ENCODE measurements at regions not wholly inside any gene's neighbourhood (a gene's known extent, or its start where the extent isn't known, plus 50 kb on each side); places are given as distances from the start of the nearest gene placed in this dataset.

DNA sequence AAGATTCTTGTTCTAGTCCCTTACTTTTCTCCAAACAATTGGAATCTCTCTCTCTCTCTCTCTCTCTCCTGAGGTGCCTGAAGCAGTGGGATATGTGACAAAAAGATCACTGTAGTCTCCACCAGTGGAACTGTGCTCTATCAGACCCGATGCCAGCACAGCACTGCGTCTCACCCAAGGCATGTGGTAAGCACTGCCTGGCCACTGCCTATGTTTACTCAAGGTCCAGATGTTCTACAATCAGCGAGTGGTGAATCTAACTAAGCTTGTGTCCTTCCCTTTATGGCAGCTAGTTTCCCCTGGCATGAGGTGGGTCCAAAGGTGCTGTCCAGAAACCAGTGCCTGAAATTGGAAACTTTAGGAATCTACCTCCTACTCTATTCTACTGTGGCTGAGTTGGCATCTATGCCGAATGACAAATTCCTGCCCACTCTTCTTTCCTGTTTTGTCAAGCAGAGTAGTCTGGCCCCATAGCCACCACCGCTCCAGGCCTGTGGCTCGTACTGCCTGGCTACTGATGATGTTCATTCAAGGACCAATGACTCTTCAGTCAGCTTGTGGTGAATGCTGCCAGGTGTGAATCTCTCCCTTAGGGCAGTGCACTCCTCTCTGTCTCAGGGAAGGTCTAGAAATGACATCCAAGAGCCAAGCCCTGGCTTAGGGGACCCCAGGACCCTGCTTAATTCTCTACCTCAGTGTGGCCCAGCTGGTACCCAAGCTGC, 416.5 kb downstream of the TEX13C start:
- Histone ChIP-seq H3K79me2 (ENCODE audit: low read length) (no peaks in the 10 kb centered on the region), H3K27ac (ENCODE audit: low read length) (no peak overlapping the region), H3K4me3 (ENCODE audit: low read length) (no peak overlapping the region), H3K9ac (ENCODE audit: low read length) (no peak overlapping the region), H3K9me3 (ENCODE audit: low read length) (no peaks in the 10 kb centered on the region; the same call in 1 of the 2 replicates), H2AFZ (ENCODE audit: low read length) (peak overlapping the region; percentile 53; the same call in 1 of the 2 replicates), H3K27me3 (ENCODE audit: low read length) (no peaks in the 10 kb centered on the region), H3K4me1 (ENCODE audit: low read length) (no peaks in the 10 kb centered on the region), H3K9me2 (replicated peaks; ENCODE audit: insufficient read depth, low read length) (no peaks in the 10 kb centered on the region), H3K36me3 (ENCODE audit: insufficient read depth, low read length) (no peaks in the 10 kb centered on the region), H3K4me2 (ENCODE audit: low read depth, low read length, poor library complexity, severe bottlenecking) (no peak overlapping the region), H4K20me1 (ENCODE audit: insufficient read depth, low read depth, low read length) (no peaks in the 10 kb centered on the region)
- no peak for DNase-seq

DNA sequence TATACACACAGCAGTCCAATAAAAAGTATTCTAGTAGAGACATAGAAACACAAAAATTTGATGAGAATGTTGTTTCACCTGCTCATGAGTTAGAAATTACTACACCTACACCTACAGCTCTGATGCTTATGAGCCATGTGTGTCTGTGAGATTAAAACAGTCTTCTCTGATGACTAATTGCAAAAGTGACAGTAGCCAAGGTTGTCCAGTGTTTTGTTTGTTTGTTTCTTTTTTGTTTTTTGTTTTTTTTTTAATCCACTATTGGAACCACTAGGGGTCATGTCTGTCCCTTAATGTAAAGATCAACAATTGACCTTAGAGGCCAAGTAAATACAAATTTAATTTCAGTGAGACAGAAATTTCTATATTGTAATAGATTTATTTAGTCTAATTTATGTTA, 423.1 kb downstream of the TEX13C start:
- no peak overlapping the region for H3K27ac ChIP-seq (ENCODE audit: low read length)
- no peaks in the 10 kb centered on the region for H3K79me2 ChIP-seq (ENCODE audit: low read length)
- H4K20me1 ChIP-seq (ENCODE audit: insufficient read depth, low read depth, low read length) = no peaks in the 10 kb centered on the region
- H3K36me3 ChIP-seq (ENCODE audit: insufficient read depth, low read length) = no peaks in the 10 kb centered on the region
- peaks cover 24% of the 10 kb centered on the region for H3K4me1 ChIP-seq (ENCODE audit: low read length)
- 0 out of 2 replicates have a peak overlapping the region, but pooled peaks have one; percentile 3 for H2AFZ ChIP-seq (ENCODE audit: low read length)
- peak; percentile 39 for DNase-seq
- H3K27me3 ChIP-seq (ENCODE audit: low read length) = no peaks in the 10 kb centered on the region
- no peaks in the 10 kb centered on the region for H3K9me2 ChIP-seq (replicated peaks; ENCODE audit: insufficient read depth, low read length)
- no peaks in the 10 kb centered on the region for H3K9me3 ChIP-seq (ENCODE audit: low read length)
- no peak overlapping the region for H3K9ac ChIP-seq (ENCODE audit: low read length)
- no peak overlapping the region for H3K4me3 ChIP-seq (ENCODE audit: low read length)
- H3K4me2 ChIP-seq (ENCODE audit: low read depth, low read length, poor library complexity, severe bottlenecking) = no peak overlapping the region

DNA sequence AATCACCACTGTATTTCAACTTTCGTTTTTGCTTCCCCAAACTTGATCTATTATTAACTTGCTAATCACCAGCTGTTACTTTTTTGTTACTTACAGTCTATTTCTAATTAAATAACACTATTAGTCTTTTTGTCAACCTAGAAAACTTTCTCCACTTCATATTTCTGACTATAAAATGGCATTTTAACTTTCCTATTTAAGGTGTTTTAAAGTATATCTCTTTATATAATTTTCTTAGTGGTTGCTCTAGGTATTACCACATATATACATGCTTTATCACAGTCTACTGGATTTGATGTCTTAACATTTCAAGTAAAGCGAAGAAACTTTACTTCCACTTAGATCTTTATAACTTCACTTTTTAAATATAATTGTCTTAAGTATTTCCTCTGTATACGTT, 421.2 kb downstream of the DCAF12L2 start:
- DNase-seq = peak; percentile 55
- Histone ChIP-seq H3K36me3 (ENCODE audit: insufficient read depth, low read length) (no peaks in the 10 kb centered on the region), H4K20me1 (ENCODE audit: insufficient read depth, low read depth, low read length) (no peaks in the 10 kb centered on the region), H3K9me3 (ENCODE audit: low read length) (no peaks in the 10 kb centered on the region), H3K9me2 (replicated peaks; ENCODE audit: insufficient read depth, low read length) (no peaks in the 10 kb centered on the region), H3K27ac (ENCODE audit: low read length) (peak overlapping the region; percentile 65), H3K4me2 (ENCODE audit: low read depth, low read length, poor library complexity, severe bottlenecking) (peak overlapping the region; percentile 74), H3K4me3 (ENCODE audit: low read length) (peak overlapping the region; percentile 45), H2AFZ (ENCODE audit: low read length) (peak overlapping the region; percentile 89), H3K9ac (ENCODE audit: low read length) (peak overlapping the region; percentile 41), H3K4me1 (ENCODE audit: low read length) (peaks cover 27% of the 10 kb centered on the region), H3K27me3 (ENCODE audit: low read length) (no peaks in the 10 kb centered on the region), H3K79me2 (ENCODE audit: low read length) (no peaks in the 10 kb centered on the region)

DNA sequence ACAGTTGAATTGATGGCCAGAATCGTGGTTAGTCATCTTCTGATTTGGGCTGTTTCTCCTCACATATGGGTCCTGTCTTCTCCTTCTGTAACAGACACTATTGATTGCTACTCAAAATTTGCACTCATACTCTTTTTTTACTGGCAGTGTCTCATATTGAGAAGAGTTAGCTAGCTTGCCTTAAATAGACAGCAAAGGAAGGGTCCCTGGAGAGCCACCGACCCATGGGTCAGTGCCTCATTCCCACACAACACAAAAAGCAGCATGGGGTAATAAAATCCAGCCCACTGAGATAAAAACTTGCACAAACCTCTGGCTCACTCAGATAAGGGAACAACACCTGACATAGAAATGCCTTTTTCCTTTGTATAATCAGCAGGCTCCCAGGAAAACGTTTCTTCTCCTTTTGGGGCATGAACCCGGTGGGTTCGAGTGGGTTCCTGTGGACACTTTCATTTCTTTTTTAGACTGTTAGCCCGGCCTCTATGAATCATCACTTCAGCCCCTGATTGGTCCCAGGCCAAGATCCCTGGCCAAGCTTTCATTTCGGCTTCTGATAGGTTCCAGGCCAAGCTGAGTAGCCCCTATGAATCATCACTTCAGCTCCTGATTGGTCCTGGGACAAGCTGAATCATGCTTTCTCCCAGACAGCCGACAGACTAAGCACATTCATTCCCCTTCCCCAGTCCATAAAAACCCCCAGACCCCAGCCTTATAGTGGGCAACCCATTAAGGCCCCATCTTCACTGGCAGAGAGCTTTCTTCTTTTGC, 408.1 kb downstream of the DCAF12L2 start:
- no peak overlapping the region for H3K27ac ChIP-seq (ENCODE audit: low read length)
- H3K4me1 ChIP-seq (ENCODE audit: low read length) = no peaks in the 10 kb centered on the region
- no peaks in the 10 kb centered on the region for H3K36me3 ChIP-seq (ENCODE audit: insufficient read depth, low read length)
- H3K4me2 ChIP-seq (ENCODE audit: low read depth, low read length, poor library complexity, severe bottlenecking) = no peak overlapping the region
- peak overlapping the region; percentile 41; the same call in 1 of the 2 replicates for H2AFZ ChIP-seq (ENCODE audit: low read length)
- DNase-seq = no peak
- H3K9ac ChIP-seq (ENCODE audit: low read length) = no peak overlapping the region
- no peaks in the 10 kb centered on the region for H3K9me3 ChIP-seq (ENCODE audit: low read length)
- H3K9me2 ChIP-seq (replicated peaks; ENCODE audit: insufficient read depth, low read length) = no peaks in the 10 kb centered on the region
- no peak overlapping the region for H3K4me3 ChIP-seq (ENCODE audit: low read length)
- H4K20me1 ChIP-seq (ENCODE audit: insufficient read depth, low read depth, low read length) = no peaks in the 10 kb centered on the region
- H3K79me2 ChIP-seq (ENCODE audit: low read length) = no peaks in the 10 kb centered on the region
- H3K27me3 ChIP-seq (ENCODE audit: low read length) = no peaks in the 10 kb centered on the region

DNA sequence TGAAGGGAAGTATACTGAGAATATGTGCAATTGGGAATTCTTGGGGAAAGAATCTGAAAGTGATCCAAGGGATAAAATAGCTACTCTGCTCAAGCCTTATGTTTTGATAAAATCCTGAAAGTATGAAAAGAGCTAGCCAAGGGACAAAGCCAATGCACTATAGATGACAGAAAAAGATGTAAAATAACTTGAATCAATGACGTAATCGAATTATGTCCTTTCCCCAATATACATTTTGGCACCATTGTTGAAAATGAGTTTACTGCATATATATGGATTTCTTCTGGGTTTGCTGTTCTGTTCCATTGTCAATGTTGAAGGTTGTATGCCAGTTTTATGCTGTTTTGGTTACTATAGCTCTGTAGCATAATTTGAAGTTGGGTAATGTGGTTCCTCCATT, 407.3 kb downstream of the DCAF12L2 start:
- Histone ChIP-seq H3K4me2 (ENCODE audit: low read depth, low read length, poor library complexity, severe bottlenecking) (no peak overlapping the region), H3K27ac (ENCODE audit: low read length) (no peak overlapping the region), H3K4me1 (ENCODE audit: low read length) (no peaks in the 10 kb centered on the region), H3K9me3 (ENCODE audit: low read length) (peaks cover 4% of the 10 kb centered on the region; the same call in 1 of the 2 replicates), H3K4me3 (ENCODE audit: low read length) (no peak overlapping the region), H3K9me2 (replicated peaks; ENCODE audit: insufficient read depth, low read length) (no peaks in the 10 kb centered on the region), H3K79me2 (ENCODE audit: low read length) (no peaks in the 10 kb centered on the region), H2AFZ (ENCODE audit: low read length) (0 out of 2 replicates have a peak overlapping the region, but pooled peaks have one; percentile 10), H3K9ac (ENCODE audit: low read length) (no peak overlapping the region), H3K36me3 (ENCODE audit: insufficient read depth, low read length) (no peaks in the 10 kb centered on the region), H4K20me1 (ENCODE audit: insufficient read depth, low read depth, low read length) (no peaks in the 10 kb centered on the region), H3K27me3 (ENCODE audit: low read length) (no peaks in the 10 kb centered on the region)
- DNase-seq = no peak

DNA sequence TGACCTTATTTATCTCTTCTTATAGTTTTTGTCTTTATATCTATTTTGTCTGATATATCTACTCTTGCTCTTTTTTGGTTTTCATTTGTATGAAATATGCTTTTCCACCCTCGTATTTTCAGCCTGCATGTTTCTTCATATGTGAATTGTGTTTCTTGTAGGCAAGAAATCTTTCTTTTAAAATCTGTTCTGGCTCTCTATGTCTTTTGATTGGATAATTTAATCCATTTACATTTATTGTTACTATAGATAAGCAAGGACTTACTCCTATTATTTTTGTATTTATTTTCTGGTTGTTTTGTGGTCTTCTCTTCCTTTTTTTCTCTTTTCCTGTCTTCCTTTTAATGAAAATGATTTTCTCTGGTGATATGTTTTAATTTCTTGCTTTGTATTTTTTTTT, 403.1 kb downstream of the DCAF12L2 start:
- Histone ChIP-seq H3K4me2 (ENCODE audit: low read depth, low read length, poor library complexity, severe bottlenecking) (no peak overlapping the region), H4K20me1 (ENCODE audit: insufficient read depth, low read depth, low read length) (no peaks in the 10 kb centered on the region), H3K36me3 (ENCODE audit: insufficient read depth, low read length) (no peaks in the 10 kb centered on the region), H3K4me3 (ENCODE audit: low read length) (no peak overlapping the region), H3K9ac (ENCODE audit: low read length) (no peak overlapping the region), H3K4me1 (ENCODE audit: low read length) (no peaks in the 10 kb centered on the region), H3K9me2 (replicated peaks; ENCODE audit: insufficient read depth, low read length) (no peaks in the 10 kb centered on the region), H2AFZ (ENCODE audit: low read length) (no peak overlapping the region), H3K79me2 (ENCODE audit: low read length) (no peaks in the 10 kb centered on the region), H3K27ac (ENCODE audit: low read length) (no peak overlapping the region), H3K9me3 (ENCODE audit: low read length) (peaks cover 5% of the 10 kb centered on the region; the same call in 1 of the 2 replicates), H3K27me3 (ENCODE audit: low read length) (no peaks in the 10 kb centered on the region)
- DNase-seq = no peak

DNA sequence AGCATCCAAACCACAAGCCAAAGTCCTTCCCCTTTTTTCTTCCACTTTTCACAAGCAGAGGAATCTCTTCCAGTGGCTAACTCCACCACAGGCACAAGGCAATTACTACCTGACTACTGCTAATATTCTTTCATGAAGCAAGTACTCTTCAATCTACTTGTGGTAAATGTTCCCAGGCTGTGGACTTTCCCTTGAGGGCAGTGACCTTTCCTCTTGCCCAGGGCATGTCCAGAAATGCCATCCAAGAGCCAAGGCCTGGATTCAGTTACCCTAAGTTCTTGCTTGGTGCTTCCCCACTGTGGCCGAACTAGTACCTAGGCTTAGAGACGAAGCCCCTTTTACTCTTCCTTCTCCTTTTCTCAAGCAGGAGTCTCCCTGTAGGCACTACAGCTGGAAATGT, 400.7 kb downstream of the DCAF12L2 start:
- H2AFZ ChIP-seq (ENCODE audit: low read length) = no peak overlapping the region
- no peaks in the 10 kb centered on the region for H3K27me3 ChIP-seq (ENCODE audit: low read length)
- H3K4me2 ChIP-seq (ENCODE audit: low read depth, low read length, poor library complexity, severe bottlenecking) = no peak overlapping the region
- no peaks in the 10 kb centered on the region for H3K4me1 ChIP-seq (ENCODE audit: low read length)
- peaks cover 5% of the 10 kb centered on the region; the same call in 1 of the 2 replicates for H3K9me3 ChIP-seq (ENCODE audit: low read length)
- H3K27ac ChIP-seq (ENCODE audit: low read length) = no peak overlapping the region
- no peaks in the 10 kb centered on the region for H3K9me2 ChIP-seq (replicated peaks; ENCODE audit: insufficient read depth, low read length)
- no peak overlapping the region for H3K9ac ChIP-seq (ENCODE audit: low read length)
- H3K36me3 ChIP-seq (ENCODE audit: insufficient read depth, low read length) = no peaks in the 10 kb centered on the region
- H4K20me1 ChIP-seq (ENCODE audit: insufficient read depth, low read depth, low read length) = no peaks in the 10 kb centered on the region
- no peak for DNase-seq
- H3K79me2 ChIP-seq (ENCODE audit: low read length) = no peaks in the 10 kb centered on the region
- H3K4me3 ChIP-seq (ENCODE audit: low read length) = no peak overlapping the region

DNA sequence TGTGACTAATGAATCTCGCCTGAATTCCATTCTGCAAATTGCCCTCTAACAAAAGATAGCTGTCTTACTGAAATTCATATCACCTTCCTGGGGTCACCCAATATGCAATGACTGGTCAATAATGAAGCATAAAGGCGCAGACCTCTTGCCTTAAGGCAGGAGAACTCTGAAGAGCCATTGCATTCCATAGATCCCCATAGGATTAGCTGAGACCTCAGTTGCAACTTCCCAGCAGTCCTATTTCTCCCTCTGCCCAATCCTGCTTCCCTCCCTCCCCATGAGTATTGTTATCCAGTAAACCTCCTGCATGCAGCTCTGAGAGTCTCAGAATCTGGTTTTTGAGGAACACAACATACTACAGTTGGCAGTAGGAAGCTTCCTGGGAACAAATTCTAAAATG, 396.5 kb downstream of the DCAF12L2 start:
- no peaks in the 10 kb centered on the region for H3K9me2 ChIP-seq (replicated peaks; ENCODE audit: insufficient read depth, low read length)
- no peaks in the 10 kb centered on the region for H3K4me1 ChIP-seq (ENCODE audit: low read length)
- H3K27me3 ChIP-seq (ENCODE audit: low read length) = no peaks in the 10 kb centered on the region
- no peaks in the 10 kb centered on the region for H3K79me2 ChIP-seq (ENCODE audit: low read length)
- no peaks in the 10 kb centered on the region for H4K20me1 ChIP-seq (ENCODE audit: insufficient read depth, low read depth, low read length)
- DNase-seq = no peak
- no peak overlapping the region for H2AFZ ChIP-seq (ENCODE audit: low read length)
- H3K9me3 ChIP-seq (ENCODE audit: low read length) = no peaks in the 10 kb centered on the region; the same call in 1 of the 2 replicates
- no peak overlapping the region for H3K27ac ChIP-seq (ENCODE audit: low read length)
- H3K4me3 ChIP-seq (ENCODE audit: low read length) = no peak overlapping the region
- H3K9ac ChIP-seq (ENCODE audit: low read length) = no peak overlapping the region
- no peaks in the 10 kb centered on the region for H3K36me3 ChIP-seq (ENCODE audit: insufficient read depth, low read length)
- H3K4me2 ChIP-seq (ENCODE audit: low read depth, low read length, poor library complexity, severe bottlenecking) = no peak overlapping the region
